HCEC 1CT (cell line): ENCODE measurements at regions not wholly inside any gene's neighbourhood (a gene's known extent, or its start where the extent isn't known, plus 50 kb on each side); places are given as distances from the start of the nearest gene placed in this dataset.
"Not testable (repeated sequence)": the region's sequence is repeated elsewhere in the genome, so short reads cannot be mapped to it uniquely, and the experiment has no call there.

ENCODE experiments used
- DNase-seq: peaks from one replicate; pipeline ENCODE4 v3.0.0-alpha.2; 2017

- DNase-seq = not testable (repeated sequence)
These were observed 138.3 kb upstream of the USP29 start for GRCh38 chr19:56981440-56981839.

- no peak for DNase-seq
These were observed 136.6 kb upstream of the USP29 start for GRCh38 chr19:56983171-56983570.

- DNase-seq = no peak
These were observed 136.0 kb upstream of the USP29 start for GRCh38 chr19:56983804-56984203.

DNA sequence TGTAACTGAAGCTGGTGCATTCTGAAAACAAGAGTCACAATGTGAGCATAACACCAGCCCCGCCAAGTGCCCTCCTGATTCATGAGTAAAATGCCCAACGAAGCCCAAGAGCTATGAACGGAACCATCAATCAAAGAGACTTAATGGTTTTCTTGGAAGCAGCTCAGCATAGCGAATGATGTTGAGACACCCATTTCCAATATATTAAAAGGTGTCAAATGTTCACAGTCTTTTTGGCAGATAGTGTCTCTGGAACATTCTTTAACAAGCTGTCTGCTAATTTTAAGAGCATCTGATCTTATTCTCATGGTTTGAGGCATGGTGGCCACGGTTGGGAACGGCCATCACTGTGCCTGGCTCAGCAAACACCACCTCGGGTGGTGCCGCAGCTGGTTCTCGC, 133.4 kb upstream of the USP29 start:
- no peak for DNase-seq

- no peak for DNase-seq
These were observed 132.6 kb upstream of the USP29 start for GRCh38 chr19:56987184-56987583.

- DNase-seq = no peak
These were observed 131.5 kb upstream of the USP29 start for GRCh38 chr19:56988299-56988698.

- no peak for DNase-seq
These were observed 127.9 kb upstream of the USP29 start for GRCh38 chr19:56991912-56992311.

DNA sequence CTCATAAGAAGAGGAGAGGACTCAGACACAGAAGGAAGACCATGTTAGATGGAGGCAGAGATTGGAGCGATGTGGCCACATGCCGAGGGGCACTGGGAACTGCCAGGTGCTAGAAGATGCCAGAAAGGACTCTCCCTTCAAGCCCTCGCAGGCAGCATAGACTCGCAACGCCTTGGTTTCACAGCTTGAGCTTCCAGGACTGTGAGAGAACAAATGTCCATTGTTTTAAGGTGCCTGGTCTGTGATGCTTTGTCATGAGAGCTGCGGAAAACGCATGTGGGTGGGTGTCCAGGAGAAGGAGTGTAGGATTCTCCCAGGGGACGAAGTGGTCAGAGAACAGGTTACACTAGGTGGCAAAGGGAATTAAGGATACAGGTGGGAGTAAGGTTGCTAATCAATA, 125.9 kb upstream of the USP29 start:
- no peak for DNase-seq

- no peak for DNase-seq
These were observed 125.4 kb upstream of the USP29 start for GRCh38 chr19:56994251-56995017.

DNA sequence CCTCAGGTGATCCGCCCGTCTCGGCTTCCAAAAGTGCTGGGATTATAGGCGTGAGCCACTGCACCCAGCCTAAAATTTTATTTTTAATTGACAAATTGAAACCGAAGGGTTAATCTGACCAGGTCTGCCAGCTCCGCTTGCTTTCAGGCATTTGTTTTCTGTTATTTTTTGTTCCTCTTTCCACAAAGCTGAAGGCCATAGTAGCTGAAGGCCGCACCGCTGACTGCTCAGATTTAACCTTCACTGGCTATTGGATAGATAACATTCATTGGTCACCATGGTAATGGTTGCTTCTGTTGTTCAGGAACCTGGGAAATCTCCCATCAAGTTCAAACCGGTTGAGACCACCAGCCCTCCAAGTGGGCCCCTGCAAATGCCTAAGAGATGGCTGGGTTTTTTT, 124.5 kb upstream of the USP29 start:
- DNase-seq = no peak

GRCh38 chr19:57002195-57002601, 117.6 kb upstream of the USP29 start:
- DNase-seq = no peak

DNA sequence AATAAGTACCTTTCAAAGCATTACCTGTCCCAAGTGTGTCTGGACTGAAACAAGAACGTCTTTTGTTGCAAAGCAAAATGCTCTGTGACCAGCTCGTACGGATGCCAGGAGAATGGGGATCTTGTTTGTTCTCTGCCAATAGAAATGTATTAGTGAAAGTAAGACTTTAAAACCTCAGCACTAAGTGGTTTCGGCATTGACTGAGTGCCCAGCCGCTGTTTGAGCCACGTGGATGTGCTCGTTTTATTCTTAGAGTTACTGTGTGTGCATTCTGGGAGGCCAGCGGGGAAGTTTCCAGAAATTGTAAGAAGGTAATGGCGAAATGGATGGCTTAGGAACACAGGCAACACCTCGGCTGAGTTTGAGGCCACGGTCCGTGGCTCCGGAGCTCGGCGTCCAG, 117.1 kb upstream of the USP29 start:
- DNase-seq = no peak

DNA sequence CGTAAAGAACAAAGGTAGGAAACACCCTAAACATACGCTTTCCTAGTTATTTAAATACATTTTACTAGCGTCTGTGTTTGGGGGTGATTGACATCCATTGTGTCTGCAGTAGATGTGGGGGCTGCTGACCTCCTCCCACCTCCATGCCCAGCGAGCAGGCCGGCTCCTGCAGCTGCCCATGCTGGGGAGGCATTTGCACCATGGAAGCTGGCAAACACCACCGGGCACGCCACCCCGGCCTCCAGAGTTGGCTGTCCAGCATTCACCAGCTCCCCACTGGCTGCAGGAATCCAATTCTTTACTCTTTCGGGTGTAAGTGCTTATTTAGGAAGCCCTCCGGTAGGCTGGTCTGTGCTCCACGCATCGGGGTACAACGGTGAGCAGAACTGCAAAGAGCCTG, 115.4 kb upstream of the USP29 start:
- no peak for DNase-seq

DNA sequence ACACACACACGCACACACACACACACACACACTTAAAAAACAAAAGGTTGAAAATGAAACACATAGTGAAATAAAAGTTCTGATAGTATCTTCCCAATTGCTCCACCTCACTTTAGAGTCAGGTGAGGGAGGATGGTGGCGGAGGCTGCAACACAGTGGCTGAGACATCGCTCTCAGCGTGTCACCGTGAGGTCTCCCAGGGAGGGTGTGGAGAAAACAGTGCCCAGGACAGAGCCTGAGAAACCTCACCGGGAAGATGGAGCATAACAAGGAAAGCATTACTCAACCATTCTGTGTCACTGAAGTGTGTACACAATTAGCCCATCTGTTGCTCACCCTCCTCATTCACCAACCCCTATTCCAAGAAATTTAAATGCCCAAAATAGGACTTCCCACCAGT, 111.4 kb upstream of the USP29 start:
- DNase-seq = no peak

GRCh38 chr19:57010541-57010940, 109.2 kb upstream of the USP29 start:
- DNase-seq = no peak

- DNase-seq = no peak
These were observed 103.7 kb upstream of the USP29 start for GRCh38 chr19:57016076-57016475.

- DNase-seq = no peak
These were observed 103.3 kb upstream of the USP29 start for GRCh38 chr19:57016491-57016890.

- DNase-seq = no peak
These were observed 94.3 kb upstream of the USP29 start for GRCh38 chr19:57025491-57025890.

GRCh38 chr19:57026476-57026875, 93.3 kb upstream of the USP29 start:
- no peak for DNase-seq

DNA sequence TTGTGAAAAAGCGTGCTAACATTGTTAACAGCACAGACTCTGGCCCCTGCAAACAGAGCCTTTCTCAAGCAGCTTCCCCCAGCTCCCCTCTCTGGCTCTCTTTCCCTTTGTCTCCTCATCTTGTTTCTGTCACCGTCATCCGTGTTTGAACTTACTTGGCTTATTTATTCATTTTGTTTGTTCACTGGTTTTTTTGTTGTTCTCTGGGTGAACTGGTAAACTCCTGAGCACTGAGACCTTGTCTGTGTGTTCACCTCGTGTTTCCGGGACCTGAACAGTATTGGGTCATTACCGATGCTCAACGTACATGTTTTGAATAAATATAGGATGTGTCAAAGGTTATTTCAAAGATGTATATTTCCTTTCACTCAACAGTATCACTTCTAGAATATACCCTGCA, 92.4 kb upstream of the USP29 start:
- DNase-seq = no peak

- no peak for DNase-seq
These were observed 90.8 kb upstream of the USP29 start for GRCh38 chr19:57028804-57029525.

DNA sequence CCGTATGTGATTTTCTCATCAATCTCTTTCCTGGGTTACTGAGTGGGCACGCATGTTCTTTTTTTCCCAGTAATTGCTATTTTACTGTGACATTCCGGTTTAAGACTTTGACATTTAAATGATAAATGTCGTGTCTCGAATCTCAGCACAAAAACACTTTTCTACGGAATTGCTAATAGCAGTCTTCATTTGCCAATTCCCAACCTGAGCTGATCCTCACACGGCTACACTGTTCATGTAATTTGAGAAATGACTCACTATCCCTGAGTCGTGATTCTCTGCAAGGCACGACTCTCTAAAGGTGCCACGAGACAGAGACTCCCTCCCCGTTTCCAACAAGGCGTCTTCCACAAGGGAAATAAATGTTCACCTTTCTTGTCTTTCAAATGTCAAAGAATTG, 88.7 kb upstream of the USP29 start:
- DNase-seq = no peak

DNA sequence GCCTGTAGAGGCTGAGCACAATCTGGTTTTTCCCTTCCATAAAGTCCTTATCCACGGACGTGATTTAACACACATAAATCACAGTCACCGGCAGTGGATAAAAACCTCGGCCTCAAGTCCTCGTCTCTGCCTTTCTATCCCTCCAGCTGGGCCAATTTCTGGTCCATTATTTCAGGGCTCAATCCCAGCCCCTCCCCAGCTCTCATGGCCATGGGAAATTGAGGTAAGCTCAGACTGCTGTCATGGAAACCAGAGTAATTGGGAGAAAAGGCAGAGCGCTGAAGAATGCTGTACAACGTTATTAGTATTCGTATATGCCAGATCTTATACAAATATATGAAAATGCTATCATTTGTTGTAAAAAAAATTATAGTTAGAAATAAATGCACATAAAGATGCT, 86.2 kb upstream of the USP29 start:
- no peak for DNase-seq

DNA sequence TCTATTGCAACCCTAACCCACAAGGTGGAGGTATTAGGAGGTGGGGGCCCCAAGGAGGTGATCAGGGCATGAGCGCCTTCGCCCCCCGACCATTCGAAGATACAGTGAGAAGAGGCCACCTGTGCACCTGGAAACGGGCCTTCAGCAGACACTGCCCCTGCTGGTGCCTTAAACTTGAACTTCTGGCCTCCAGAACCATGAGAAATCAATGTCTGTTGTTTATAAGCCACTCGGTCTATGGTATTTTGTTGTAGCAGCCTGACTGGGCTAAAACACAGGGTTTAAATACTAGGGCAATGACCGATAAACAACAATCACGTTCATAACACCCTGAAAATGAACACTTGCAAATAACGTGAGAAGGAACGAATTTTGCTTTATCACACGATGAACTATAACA, 85.2 kb upstream of the USP29 start:
- no peak for DNase-seq

- DNase-seq = not testable (repeated sequence)
These were observed 84.0 kb upstream of the USP29 start for GRCh38 chr19:57035740-57036139.
